Fibroblast of lung (primary cell): ENCODE measurements at regions not wholly inside any gene's neighbourhood (a gene's known extent, or its start where the extent isn't known, plus 50 kb on each side); places are given as distances from the start of the nearest gene placed in this dataset.
"Not testable (repeated sequence)": the region's sequence is repeated elsewhere in the genome, so short reads cannot be mapped to it uniquely, and the experiment has no call there.

Experiments used
- EZH2 ChIP-seq: IDR thresholded peaks from 2 replicates; pipeline ENCODE4 v1.5.1; 2012; ENCODE audit warnings: low read length, control low read depth, mild to moderate bottlenecking; ENCODE audit errors: missing control alignments
- TF ChIP-seq, protein P1 (sequence below), 2 donors: IDR thresholded peaks in 1 of 2; conservative IDR thresholded peaks in 1 of 2; 1 replicate in 1 of 2; 2 replicates in 1 of 2; pipeline ENCODE4 v1.5.1; 2011 to 2012; ENCODE audit warnings: low read length in 2 of 2, control low read depth in 1 of 2, inconsistent platforms in 1 of 2, low read depth in 1 of 2, mild to moderate bottlenecking in 1 of 2

DNA sequence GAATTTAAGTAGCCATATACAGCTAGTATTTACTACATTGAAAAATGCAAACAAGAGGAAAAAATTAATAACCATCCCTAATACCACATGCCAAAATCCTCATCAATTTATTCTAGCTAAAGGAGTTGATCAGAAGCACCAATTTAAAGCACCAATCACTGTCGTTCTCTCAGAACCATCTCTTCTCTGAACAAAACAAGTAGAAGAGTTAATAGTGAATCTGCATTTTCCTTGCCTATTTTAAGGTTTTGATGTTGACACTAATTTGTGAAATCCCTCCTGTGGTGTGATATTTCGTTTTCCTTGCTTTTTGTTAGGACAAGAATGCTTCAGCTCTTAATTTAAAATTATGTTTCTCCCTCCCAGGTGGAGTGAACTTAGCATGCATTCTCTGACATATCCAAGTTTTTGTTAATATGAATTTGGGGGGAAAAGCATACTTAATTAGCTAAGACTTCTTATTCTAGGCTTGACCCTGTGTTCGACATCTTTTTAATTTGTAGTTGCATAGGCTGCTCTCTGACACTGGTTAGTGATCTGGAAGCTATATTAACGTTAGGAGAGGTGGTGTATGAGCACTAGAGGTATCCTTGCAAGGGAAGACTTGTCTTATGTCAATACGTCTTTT is 122.0 kb downstream of the ANKRD30BL start:
- TF ChIP-seq, protein P1, sequence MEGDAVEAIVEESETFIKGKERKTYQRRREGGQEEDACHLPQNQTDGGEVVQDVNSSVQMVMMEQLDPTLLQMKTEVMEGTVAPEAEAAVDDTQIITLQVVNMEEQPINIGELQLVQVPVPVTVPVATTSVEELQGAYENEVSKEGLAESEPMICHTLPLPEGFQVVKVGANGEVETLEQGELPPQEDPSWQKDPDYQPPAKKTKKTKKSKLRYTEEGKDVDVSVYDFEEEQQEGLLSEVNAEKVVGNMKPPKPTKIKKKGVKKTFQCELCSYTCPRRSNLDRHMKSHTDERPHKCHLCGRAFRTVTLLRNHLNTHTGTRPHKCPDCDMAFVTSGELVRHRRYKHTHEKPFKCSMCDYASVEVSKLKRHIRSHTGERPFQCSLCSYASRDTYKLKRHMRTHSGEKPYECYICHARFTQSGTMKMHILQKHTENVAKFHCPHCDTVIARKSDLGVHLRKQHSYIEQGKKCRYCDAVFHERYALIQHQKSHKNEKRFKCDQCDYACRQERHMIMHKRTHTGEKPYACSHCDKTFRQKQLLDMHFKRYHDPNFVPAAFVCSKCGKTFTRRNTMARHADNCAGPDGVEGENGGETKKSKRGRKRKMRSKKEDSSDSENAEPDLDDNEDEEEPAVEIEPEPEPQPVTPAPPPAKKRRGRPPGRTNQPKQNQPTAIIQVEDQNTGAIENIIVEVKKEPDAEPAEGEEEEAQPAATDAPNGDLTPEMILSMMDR (conservative IDR thresholded peaks at IDR 0.05 in 1 of 2, IDR thresholded peaks at IDR 0.05 in 1 of 2; ENCODE audit: low read depth in 1 of 2, low read length in 2 of 2) = not testable (repeated sequence)
- TF ChIP-seq EZH2 = not testable (repeated sequence)
